RWPE1 (cell line): ENCODE measurements at regions not wholly inside any gene's neighbourhood (a gene's known extent, or its start where the extent isn't known, plus 50 kb on each side); places are given as distances from the start of the nearest gene placed in this dataset.
"Not testable (repeated sequence)": the region's sequence is repeated elsewhere in the genome, so short reads cannot be mapped to it uniquely, and the experiment has no call there.

Experiments used
- CTCF ChIA-PET: fragments of 350-600 bp; sonication (Branson Sonifier 250); formaldehyde crosslinking; extraction: SDS; loops from one replicate; lab custom pipeline; 2021; lab: Yijun Ruan, JAX
- POLR2A ChIA-PET: fragments of 400-600 bp; formaldehyde crosslinking; extraction: SDS; loops from one replicate; lab custom pipeline; 2020; ENCODE audit warnings: antibody characterized with exemption; ENCODE audit not compliant: low non-redundant PET; lab: Yijun Ruan, JAX
- DNase-seq: peaks from one replicate; pipeline ENCODE4 v3.0.0; 2012; ENCODE audit warnings: low spot score
- H3K27ac ChIP-seq: fragments of 450-650 bp; 2 replicates; pipeline ENCODE4 v1.5.1; 2017
- TF ChIP-seq, protein P1 (sequence below): fragments of 450-650 bp; conservative IDR thresholded peaks from 2 replicates; pipeline ENCODE4 v1.5.1; 2017; ENCODE audit warnings: low read depth, mild to moderate bottlenecking

- no peak overlapping the region for H3K27ac ChIP-seq
- no peak for DNase-seq
- TF ChIP-seq, protein P1, sequence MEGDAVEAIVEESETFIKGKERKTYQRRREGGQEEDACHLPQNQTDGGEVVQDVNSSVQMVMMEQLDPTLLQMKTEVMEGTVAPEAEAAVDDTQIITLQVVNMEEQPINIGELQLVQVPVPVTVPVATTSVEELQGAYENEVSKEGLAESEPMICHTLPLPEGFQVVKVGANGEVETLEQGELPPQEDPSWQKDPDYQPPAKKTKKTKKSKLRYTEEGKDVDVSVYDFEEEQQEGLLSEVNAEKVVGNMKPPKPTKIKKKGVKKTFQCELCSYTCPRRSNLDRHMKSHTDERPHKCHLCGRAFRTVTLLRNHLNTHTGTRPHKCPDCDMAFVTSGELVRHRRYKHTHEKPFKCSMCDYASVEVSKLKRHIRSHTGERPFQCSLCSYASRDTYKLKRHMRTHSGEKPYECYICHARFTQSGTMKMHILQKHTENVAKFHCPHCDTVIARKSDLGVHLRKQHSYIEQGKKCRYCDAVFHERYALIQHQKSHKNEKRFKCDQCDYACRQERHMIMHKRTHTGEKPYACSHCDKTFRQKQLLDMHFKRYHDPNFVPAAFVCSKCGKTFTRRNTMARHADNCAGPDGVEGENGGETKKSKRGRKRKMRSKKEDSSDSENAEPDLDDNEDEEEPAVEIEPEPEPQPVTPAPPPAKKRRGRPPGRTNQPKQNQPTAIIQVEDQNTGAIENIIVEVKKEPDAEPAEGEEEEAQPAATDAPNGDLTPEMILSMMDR, result no peak
- POLR2A ChIA-PET, result no interaction called here
- CTCF ChIA-PET, result no interaction called here
These were observed 111.8 kb upstream of the DCC start for GRCh38 chr18:52228166-52228565.

GRCh38 chr18:52236131-52236530 is 103.9 kb upstream of the DCC start:
- CTCF ChIA-PET, result no interaction called here
- POLR2A ChIA-PET, result no interaction called here
- TF ChIP-seq, protein P1, result no peak
- DNase-seq, result peak; percentile 37
- H3K27ac ChIP-seq, result no peak overlapping the region

DNA sequence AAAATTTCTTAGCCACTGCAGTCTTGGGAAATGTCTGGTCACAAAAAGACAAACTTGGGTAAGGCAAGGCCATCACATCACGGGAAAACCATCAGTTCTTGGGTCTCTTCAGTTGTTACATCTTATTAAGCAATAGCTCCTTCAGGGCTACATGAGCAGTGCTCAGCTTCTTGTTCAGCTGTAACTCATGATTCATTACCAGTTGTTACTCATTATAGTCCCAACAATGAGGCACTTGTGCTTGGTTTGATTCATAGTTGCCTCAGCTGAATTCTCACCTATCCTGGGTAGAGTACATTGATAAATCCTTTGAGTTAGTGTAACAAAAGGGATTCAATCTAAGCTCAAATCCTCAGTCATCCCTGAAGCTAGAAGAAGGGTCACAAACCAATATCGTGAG is 102.4 kb upstream of the DCC start:
- DNase-seq, result peak; percentile 56
- H3K27ac ChIP-seq, result no peak overlapping the region
- ChIA-PET POLR2A (no interaction called here), CTCF (interaction anchor here (0.6 kb wide), 1 partner anchor 201 kb away, joined by 4 read pairs; no protein-coding TSS in a partner anchor)
- TF ChIP-seq, protein P1, result no peak

GRCh38 chr18:52242711-52243110 is 97.3 kb upstream of the DCC start:
- CTCF ChIA-PET, result no interaction called here
- no peak overlapping the region for H3K27ac ChIP-seq
- TF ChIP-seq, protein P1, result no peak
- POLR2A ChIA-PET, result no interaction called here
- no peak for DNase-seq

DNA sequence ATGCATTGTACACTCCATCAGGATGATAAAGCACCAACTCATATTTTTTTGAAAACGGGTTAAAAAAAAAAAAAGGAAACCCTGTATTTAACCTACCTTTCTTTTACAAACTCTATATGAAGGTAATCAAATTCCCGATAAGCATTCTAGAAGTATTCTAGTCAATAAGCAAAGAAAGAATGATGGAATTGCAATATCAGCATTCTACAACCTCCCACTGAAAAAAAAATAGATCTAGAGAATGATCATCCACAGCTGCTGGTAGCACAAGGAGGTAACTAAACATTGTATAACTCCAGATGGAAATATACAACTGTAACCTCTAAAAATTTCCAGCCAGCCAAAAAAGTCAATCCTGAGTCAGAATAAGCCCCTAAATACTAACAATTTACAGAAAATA is 95.3 kb upstream of the DCC start:
- no peak for DNase-seq
- H3K27ac ChIP-seq, result no peak overlapping the region
- ChIA-PET CTCF (no interaction called here), POLR2A (no interaction called here)
- TF ChIP-seq, protein P1, result no peak

- TF ChIP-seq, protein P1, result no peak
- ChIA-PET POLR2A (no interaction called here), CTCF (interaction anchor here (0.6 kb wide), 1 partner anchor 578 kb away, joined by 4 read pairs; no protein-coding TSS in a partner anchor)
- peak; percentile 4 for DNase-seq
- H3K27ac ChIP-seq, result no peak overlapping the region
These were observed 85.6 kb upstream of the DCC start for GRCh38 chr18:52254367-52254766.

DNA sequence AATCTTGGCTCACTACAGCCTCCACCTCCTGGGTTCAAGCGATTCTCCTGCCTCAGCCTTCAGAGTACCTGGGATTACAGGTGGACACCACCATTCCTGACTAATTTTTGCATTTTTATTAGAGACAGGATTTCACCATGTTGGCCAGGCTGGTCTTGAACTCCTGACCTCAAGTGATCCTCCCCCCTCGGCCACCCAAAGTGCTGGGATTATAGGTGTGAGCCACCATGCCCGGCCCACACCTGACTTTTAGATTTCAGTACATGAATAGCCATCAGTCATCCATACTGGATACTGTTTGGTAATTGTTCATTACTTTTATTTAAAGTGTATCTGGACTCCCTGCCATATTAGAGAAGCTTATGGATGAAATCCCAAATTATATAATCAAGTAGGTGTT is 82.6 kb upstream of the DCC start:
- H3K27ac ChIP-seq, DNase-seq, POLR2A ChIA-PET, CTCF ChIA-PET: not testable (repeated sequence)
